Right cardiac atrium (tissue), 5 donors: ENCODE measurements at regions not wholly inside any gene's neighbourhood (a gene's known extent, or its start where the extent isn't known, plus 50 kb on each side); places are given as distances from the start of the nearest gene placed in this dataset.
A peak's percentile ranks its signal among the peaks of the same experiment; 100 is the strongest.
"Not testable (repeated sequence)": the region's sequence is repeated elsewhere in the genome, so short reads cannot be mapped to it uniquely, and the experiment has no call there.

Experiments
- ATAC-seq, 2 donors: fragments of 200-7000 bp; cut with Tn5 transposase; one replicate each; pipeline versions ENCODE4 v1.8.0 to v1.9.1; 2020; ENCODE audit warnings: moderate library complexity in 2 of 2, mild to moderate bottlenecking in 1 of 2
- DNase-seq, 3 donors: peaks; one replicate each; pipeline ENCODE4 v3.0.0-alpha.2; 2020
- H3K27ac ChIP-seq: one replicate; pipeline ENCODE4 v1.5.1; 2013; ENCODE audit warnings: mild to moderate bottlenecking, low read length, control low read depth, moderate library complexity
- H3K27me3 ChIP-seq: one replicate; pipeline ENCODE4 v1.6.1; 2013; ENCODE audit not compliant: control insufficient read depth, insufficient read depth
- H3K4me1 ChIP-seq: one replicate; pipeline ENCODE4 v1.6.1; 2013; ENCODE audit warnings: low read length; ENCODE audit not compliant: control insufficient read depth, insufficient read depth
- H3K4me3 ChIP-seq: one replicate; pipeline ENCODE4 v1.5.1; 2013; ENCODE audit warnings: low read length, control low read depth
- H3K9me3 ChIP-seq: one replicate; pipeline ENCODE4 v1.6.1; 2013; ENCODE audit warnings: low read length; ENCODE audit not compliant: control insufficient read depth
- WGBS: extraction: QIAGEN DNeasy Blood & Tissue Kit; methylation state at CpG from one replicate; pipeline ENCODE4 v1.1.7; 2013; 5-methylcytosine and 5-hydroxymethylcytosine counted together
- intact Hi-C, 4 donors: fragments of 100-400 bp; cut with DNase I; formaldehyde crosslinking; loops; one replicate each; pipeline versions ENCODE4 v1.11.0 to v1.14.0; 2022 to 2023
- donor health status: healthy with polysubstance abuse.
- donor health status: DM: no; HTN: yes; CAD: no.
- donor health status: DM: no; HTN: no; CAD: no.
- donor health status: DM: no; HTN: yes; CAD: no; lungs with severe emphysema.
- donor health status: DM: yes; HTN: yes; CAD: no.

- H3K4me3 ChIP-seq, intact Hi-C loops, DNase-seq, ATAC-seq, H3K4me1 ChIP-seq, H3K9me3 ChIP-seq, H3K27me3 ChIP-seq, H3K27ac ChIP-seq: not testable (repeated sequence)
- WGBS = 95% methylated on average over 18 of the region's 18 CpGs
Measured at GRCh38 chr1:81502705-81503104, 298.0 kb upstream of the ADGRL2 start.

- ATAC-seq, H3K9me3 ChIP-seq, H3K4me1 ChIP-seq, H3K4me3 ChIP-seq, H3K27me3 ChIP-seq, DNase-seq, H3K27ac ChIP-seq, intact Hi-C loops: not testable (repeated sequence)
- WGBS = 97% methylated on average over 15 of the region's 15 CpGs
Measured at GRCh38 chr1:81501485-81501884, 299.2 kb upstream of the ADGRL2 start.

GRCh38 chr1:81499487-81499886, 301.2 kb upstream of the ADGRL2 start:
- ATAC-seq (no peak), DNase-seq (no peak)
- no peaks in the 10 kb centered on the region for H3K4me1 ChIP-seq
- no peak overlapping the region for H3K27ac ChIP-seq
- no peaks in the 10 kb centered on the region for H3K9me3 ChIP-seq
- intact Hi-C loops = loop anchor here in 1 of 4 donors (10.0 kb wide), 1 partner anchor 185 kb away; no protein-coding TSS in a partner anchor
- WGBS = 55% methylated on average over 2 of the region's 2 CpGs
- H3K27me3 ChIP-seq = no peaks in the 10 kb centered on the region
- H3K4me3 ChIP-seq = no peak overlapping the region

GRCh38 chr1:81498471-81499462, 302.0 kb upstream of the ADGRL2 start:
- 40% methylated on average over 5 of the region's 5 CpGs for WGBS
- no peaks in the 10 kb centered on the region for H3K27me3 ChIP-seq
- H3K4me3 ChIP-seq = no peak overlapping the region
- H3K27ac ChIP-seq = no peak overlapping the region
- no peaks in the 10 kb centered on the region for H3K4me1 ChIP-seq
- intact Hi-C loops = loop anchor here in 1 of 4 donors (10.0 kb wide), 1 partner anchor 184 kb away; no protein-coding TSS in a partner anchor
- DNase-seq (no peak), ATAC-seq (no peak)
- no peaks in the 10 kb centered on the region for H3K9me3 ChIP-seq

GRCh38 chr1:81496349-81496748, 304.4 kb upstream of the ADGRL2 start:
- 92% methylated on average over 2 of the region's 2 CpGs for WGBS
- no peak overlapping the region for H3K4me3 ChIP-seq
- no peak for DNase-seq
- H3K9me3 ChIP-seq = no peaks in the 10 kb centered on the region
- no peaks in the 10 kb centered on the region for H3K27me3 ChIP-seq
- no peak overlapping the region for H3K27ac ChIP-seq
- peaks cover 2% of the 10 kb centered on the region for H3K4me1 ChIP-seq
- no peak for ATAC-seq
- intact Hi-C loops = loop anchor here in 1 of 4 donors (10.0 kb wide), 1 partner anchor 182 kb away; no protein-coding TSS in a partner anchor

GRCh38 chr1:81493102-81493869, 307.4 kb upstream of the ADGRL2 start:
- Histone ChIP-seq H3K4me1 (peaks cover 2% of the 10 kb centered on the region), H3K9me3 (no peaks in the 10 kb centered on the region), H3K4me3 (no peak overlapping the region), H3K27ac (peak overlapping the region; percentile 83), H3K27me3 (no peaks in the 10 kb centered on the region)
- ATAC-seq (peak; percentile 88 to 93), DNase-seq (no peak)
- intact Hi-C loops = loop anchor here in 1 of 4 donors (10.0 kb wide), 1 partner anchor 178 kb away; no protein-coding TSS in a partner anchor
- WGBS = 27% methylated on average over 5 of the region's 5 CpGs

- DNase-seq = no peak
- Histone ChIP-seq H3K4me3 (no peak overlapping the region), H3K27me3 (no peaks in the 10 kb centered on the region), H3K4me1 (peaks cover 2% of the 10 kb centered on the region), H3K27ac (no peak overlapping the region), H3K9me3 (no peaks in the 10 kb centered on the region)
- intact Hi-C loops = loop anchor here in 1 of 4 donors (10.0 kb wide), 1 partner anchor 178 kb away; no protein-coding TSS in a partner anchor
- ATAC-seq = peak in 1 of 2 donors; percentile 20
- 40% methylated on average over 1 of the region's 1 CpG for WGBS
Measured at GRCh38 chr1:81492628-81493027, 308.1 kb upstream of the ADGRL2 start.

- ATAC-seq (no peak), DNase-seq (no peak)
- Histone ChIP-seq H3K27ac (no peak overlapping the region), H3K9me3 (no peaks in the 10 kb centered on the region), H3K27me3 (no peaks in the 10 kb centered on the region), H3K4me1 (peaks cover 2% of the 10 kb centered on the region), H3K4me3 (no peak overlapping the region)
- intact Hi-C loops = loop anchor here in 1 of 4 donors (10.0 kb wide), 1 partner anchor 176 kb away; no protein-coding TSS in a partner anchor
- 96% methylated on average over 1 of the region's 1 CpG for WGBS
Measured at GRCh38 chr1:81490614-81491013, 310.1 kb upstream of the ADGRL2 start.

- Histone ChIP-seq H3K4me3 (no peak overlapping the region), H3K27ac (no peak overlapping the region), H3K4me1 (peaks cover 2% of the 10 kb centered on the region), H3K27me3 (no peaks in the 10 kb centered on the region), H3K9me3 (no peaks in the 10 kb centered on the region)
- no peak for ATAC-seq
- intact Hi-C loops = no loop called here
- DNase-seq = no peak
- WGBS = 100% methylated on average over 1 of the region's 1 CpG
Measured at GRCh38 chr1:81489372-81489934, 311.3 kb upstream of the ADGRL2 start.

GRCh38 chr1:81484284-81484683, 316.4 kb upstream of the ADGRL2 start:
- 87% methylated on average over 2 of the region's 2 CpGs for WGBS
- no peak overlapping the region for H3K27ac ChIP-seq
- no peak for ATAC-seq
- no peak for DNase-seq
- no peaks in the 10 kb centered on the region for H3K27me3 ChIP-seq
- H3K9me3 ChIP-seq = no peaks in the 10 kb centered on the region
- intact Hi-C loops = no loop called here
- no peak overlapping the region for H3K4me3 ChIP-seq
- H3K4me1 ChIP-seq = no peaks in the 10 kb centered on the region
